ENCODE measurements at regions not wholly inside any gene's neighbourhood (a gene's known extent, or its start where the extent isn't known, plus 50 kb on each side); places are given as distances from the start of the nearest gene placed in this dataset.

GRCh38 chr4:151988591-151988990 is 227.8 kb upstream of the GATB start:
- no peak for TF ChIP-seq ZSCAN30 (tag by site-specific recombination; IDR thresholded peaks at IDR 0.05)
- no peak for TF ChIP-seq CTCF (tag by site-specific recombination; IDR thresholded peaks at IDR 0.05)
- no peak for TF ChIP-seq ZNF558 (tag by site-specific recombination; IDR thresholded peaks at IDR 0.05)
- TF ChIP-seq REST (tag by site-specific recombination; IDR thresholded peaks at IDR 0.05): no peak
- TF ChIP-seq ZNF23 (tag by site-specific recombination; IDR thresholded peaks at IDR 0.05; ENCODE audit: borderline replicate concordance): no peak
